ENCODE measurements at regions not wholly inside any gene's neighbourhood (a gene's known extent, or its start where the extent isn't known, plus 50 kb on each side); places are given as distances from the start of the nearest gene placed in this dataset.
"Not testable (repeated sequence)": the region's sequence is repeated elsewhere in the genome, so short reads cannot be mapped to it uniquely, and the experiment has no call there.

DNA sequence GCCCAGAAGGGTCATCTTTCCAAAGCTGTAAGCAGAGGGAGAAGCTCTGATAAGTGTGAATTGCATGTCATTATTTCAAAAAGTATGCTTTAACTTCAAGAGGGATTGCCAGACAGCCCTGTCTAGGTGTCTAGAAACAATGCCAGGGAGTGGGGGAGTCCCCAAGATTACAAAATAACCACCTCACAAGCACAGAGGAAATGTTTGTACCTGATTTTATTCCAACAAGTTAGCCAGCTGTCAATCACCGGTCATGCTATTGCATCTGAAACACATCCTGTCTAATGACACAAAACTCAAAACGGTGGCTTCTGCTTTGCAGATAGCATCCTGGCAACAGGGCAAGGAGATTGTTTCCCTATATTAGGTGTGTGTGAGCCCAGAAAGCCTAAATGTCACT is 154.2 kb upstream of the WWC1 start:
- Histone ChIP-seq H3K27ac (ENCODE audit: low read length) (no peak overlapping the region), H3K4me3 (ENCODE audit: low read length) (no peak overlapping the region), H3K9me3 (ENCODE audit: control insufficient read depth, insufficient read depth, low read length) (no peaks in the 10 kb centered on the region), H3K36me3 (ENCODE audit: control insufficient read depth, insufficient read depth, low read length) (no peaks in the 10 kb centered on the region), H3K27me3 (ENCODE audit: control insufficient read depth, insufficient read depth, low read length) (no peaks in the 10 kb centered on the region), H3K4me1 (ENCODE audit: control insufficient read depth, insufficient read depth, low read length) (no peaks in the 10 kb centered on the region)
- WGBS (ENCODE audit: insufficient coverage, insufficient read length), result no CpG with 5 or more reads among the region's 2 CpGs
- no peak for DNase-seq (ENCODE audit: low read depth, low spot score)

DNA sequence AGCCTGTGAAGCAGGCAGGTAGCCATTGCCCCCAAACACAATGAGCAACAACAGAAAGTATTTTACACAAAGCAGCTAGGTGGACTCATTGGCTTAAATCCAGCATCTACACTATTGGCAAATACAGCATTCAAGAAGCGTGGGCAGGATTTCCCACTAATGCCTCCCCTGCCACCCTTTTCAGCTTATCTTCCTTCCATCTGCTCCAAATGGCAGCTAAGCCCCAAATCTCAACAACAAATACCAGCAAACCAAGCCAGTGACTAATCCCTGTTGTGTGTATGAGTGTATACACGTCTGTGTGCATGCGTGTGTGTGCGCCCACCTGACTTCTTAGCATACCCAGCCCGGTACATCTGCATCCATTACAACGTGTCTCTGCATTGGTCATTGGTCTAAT is 151.2 kb upstream of the WWC1 start:
- H3K36me3 ChIP-seq (ENCODE audit: control insufficient read depth, insufficient read depth, low read length), result no peaks in the 10 kb centered on the region
- H3K27ac ChIP-seq (ENCODE audit: low read length), result no peak overlapping the region
- H3K4me3 ChIP-seq (ENCODE audit: low read length), result no peak overlapping the region
- no peaks in the 10 kb centered on the region for H3K9me3 ChIP-seq (ENCODE audit: control insufficient read depth, insufficient read depth, low read length)
- no CpG with 5 or more reads among the region's 6 CpGs for WGBS (ENCODE audit: insufficient coverage, insufficient read length)
- H3K27me3 ChIP-seq (ENCODE audit: control insufficient read depth, insufficient read depth, low read length), result no peaks in the 10 kb centered on the region
- no peak for DNase-seq (ENCODE audit: low read depth, low spot score)
- H3K4me1 ChIP-seq (ENCODE audit: control insufficient read depth, insufficient read depth, low read length), result no peaks in the 10 kb centered on the region

GRCh38 chr5:168142402-168142801 is 149.0 kb upstream of the WWC1 start:
- DNase-seq (ENCODE audit: low read depth, low spot score), result no peak
- Histone ChIP-seq H3K4me1 (ENCODE audit: control insufficient read depth, insufficient read depth, low read length) (no peaks in the 10 kb centered on the region), H3K4me3 (ENCODE audit: low read length) (no peak overlapping the region), H3K27ac (ENCODE audit: low read length) (no peak overlapping the region), H3K9me3 (ENCODE audit: control insufficient read depth, insufficient read depth, low read length) (no peaks in the 10 kb centered on the region), H3K36me3 (ENCODE audit: control insufficient read depth, insufficient read depth, low read length) (no peaks in the 10 kb centered on the region), H3K27me3 (ENCODE audit: control insufficient read depth, insufficient read depth, low read length) (no peaks in the 10 kb centered on the region)
- no CpG with 5 or more reads among the region's 2 CpGs for WGBS (ENCODE audit: insufficient coverage, insufficient read length)

GRCh38 chr5:168143521-168143920 is 147.9 kb upstream of the WWC1 start:
- not testable (repeated sequence) for H3K27me3 ChIP-seq (ENCODE audit: control insufficient read depth, insufficient read depth, low read length); H3K36me3 ChIP-seq (ENCODE audit: control insufficient read depth, insufficient read depth, low read length); H3K27ac ChIP-seq (ENCODE audit: low read length); DNase-seq (ENCODE audit: low read depth, low spot score); H3K4me1 ChIP-seq (ENCODE audit: control insufficient read depth, insufficient read depth, low read length); H3K9me3 ChIP-seq (ENCODE audit: control insufficient read depth, insufficient read depth, low read length); H3K4me3 ChIP-seq (ENCODE audit: low read length)
- WGBS (ENCODE audit: insufficient coverage, insufficient read length), result no CpG with 5 or more reads among the region's 7 CpGs

DNA sequence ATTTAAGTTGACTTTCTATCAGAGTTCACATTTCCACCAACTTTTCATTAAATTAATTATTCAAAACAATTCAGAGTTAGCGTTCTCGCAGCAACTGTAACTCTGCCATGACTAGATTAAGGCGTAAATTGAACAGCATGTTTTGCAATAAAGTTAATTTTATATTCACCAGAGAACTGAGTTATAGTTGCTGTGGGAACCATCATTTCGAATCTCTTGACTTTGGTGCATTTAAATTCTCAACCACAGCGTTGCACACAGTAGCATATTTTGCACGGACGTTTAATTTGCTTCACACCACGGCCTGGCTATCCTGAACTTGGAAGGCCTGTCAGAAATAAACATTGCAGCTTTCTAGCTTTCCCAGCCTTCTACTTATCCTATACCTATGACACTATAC is 144.3 kb upstream of the WWC1 start:
- Histone ChIP-seq H3K36me3 (ENCODE audit: control insufficient read depth, insufficient read depth, low read length) (no peaks in the 10 kb centered on the region), H3K4me3 (ENCODE audit: low read length) (no peak overlapping the region), H3K9me3 (ENCODE audit: control insufficient read depth, insufficient read depth, low read length) (no peaks in the 10 kb centered on the region), H3K4me1 (ENCODE audit: control insufficient read depth, insufficient read depth, low read length) (no peaks in the 10 kb centered on the region), H3K27ac (ENCODE audit: low read length) (no peak overlapping the region), H3K27me3 (ENCODE audit: control insufficient read depth, insufficient read depth, low read length) (no peaks in the 10 kb centered on the region)
- DNase-seq (ENCODE audit: low read depth, low spot score), result no peak
- WGBS (ENCODE audit: insufficient coverage, insufficient read length), result 100% methylated on average over 1 of the region's 8 CpGs

DNA sequence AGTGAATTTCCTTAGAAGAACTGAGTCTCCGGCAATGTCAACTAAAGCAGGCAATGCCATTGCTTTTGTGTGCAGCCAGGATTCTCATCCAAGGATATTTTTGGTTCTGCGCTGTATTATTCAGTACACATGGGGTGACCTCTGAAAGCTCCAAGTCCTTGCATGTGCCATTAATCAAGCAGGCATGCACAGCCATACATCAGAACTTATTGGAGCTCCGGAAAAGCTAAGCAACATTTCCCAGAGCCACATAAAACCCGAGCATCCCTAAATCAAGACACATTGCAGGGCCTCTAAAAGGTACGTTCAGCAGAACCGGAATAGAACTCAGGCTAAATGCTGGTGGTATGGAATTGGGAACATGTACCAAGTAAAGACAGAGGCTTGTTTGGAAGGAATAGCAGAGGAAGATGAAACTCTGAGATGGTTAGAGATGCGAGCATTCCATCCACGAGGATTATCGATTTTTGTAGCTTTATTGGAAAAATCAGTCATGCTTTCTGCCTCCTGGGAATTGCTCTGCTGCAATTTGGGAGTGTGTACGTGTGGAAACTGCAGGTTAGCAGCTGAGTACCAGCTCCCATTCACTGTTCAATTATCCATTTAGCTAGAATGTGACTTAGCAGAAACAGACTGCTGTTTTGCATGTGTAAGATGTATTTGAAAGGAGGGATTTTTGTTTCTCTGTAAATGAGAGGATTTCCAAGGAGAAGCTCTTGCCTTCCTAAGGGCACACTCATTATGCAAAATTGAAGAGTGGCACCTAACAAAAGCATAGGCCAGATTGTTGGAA is 143.7 kb upstream of the WWC1 start:
- Histone ChIP-seq H3K27ac (ENCODE audit: low read length) (no peak overlapping the region), H3K9me3 (ENCODE audit: control insufficient read depth, insufficient read depth, low read length) (no peaks in the 10 kb centered on the region), H3K36me3 (ENCODE audit: control insufficient read depth, insufficient read depth, low read length) (no peaks in the 10 kb centered on the region), H3K27me3 (ENCODE audit: control insufficient read depth, insufficient read depth, low read length) (no peaks in the 10 kb centered on the region), H3K4me1 (ENCODE audit: control insufficient read depth, insufficient read depth, low read length) (no peaks in the 10 kb centered on the region), H3K4me3 (ENCODE audit: low read length) (no peak overlapping the region)
- DNase-seq (ENCODE audit: low read depth, low spot score), result no peak
- no CpG with 5 or more reads among the region's 10 CpGs for WGBS (ENCODE audit: insufficient coverage, insufficient read length)

- Histone ChIP-seq H3K36me3 (ENCODE audit: control insufficient read depth, insufficient read depth, low read length) (no peaks in the 10 kb centered on the region), H3K27ac (ENCODE audit: low read length) (no peak overlapping the region), H3K4me3 (ENCODE audit: low read length) (no peak overlapping the region), H3K9me3 (ENCODE audit: control insufficient read depth, insufficient read depth, low read length) (no peaks in the 10 kb centered on the region), H3K4me1 (ENCODE audit: control insufficient read depth, insufficient read depth, low read length) (peaks cover 2% of the 10 kb centered on the region; the same call in 1 of the 2 replicates), H3K27me3 (ENCODE audit: control insufficient read depth, insufficient read depth, low read length) (no peaks in the 10 kb centered on the region)
- DNase-seq (ENCODE audit: low read depth, low spot score), result no peak
- WGBS (ENCODE audit: insufficient coverage, insufficient read length), result no CpG with 5 or more reads among the region's 6 CpGs
These were observed 140.4 kb upstream of the WWC1 start for GRCh38 chr5:168151041-168151440.

DNA sequence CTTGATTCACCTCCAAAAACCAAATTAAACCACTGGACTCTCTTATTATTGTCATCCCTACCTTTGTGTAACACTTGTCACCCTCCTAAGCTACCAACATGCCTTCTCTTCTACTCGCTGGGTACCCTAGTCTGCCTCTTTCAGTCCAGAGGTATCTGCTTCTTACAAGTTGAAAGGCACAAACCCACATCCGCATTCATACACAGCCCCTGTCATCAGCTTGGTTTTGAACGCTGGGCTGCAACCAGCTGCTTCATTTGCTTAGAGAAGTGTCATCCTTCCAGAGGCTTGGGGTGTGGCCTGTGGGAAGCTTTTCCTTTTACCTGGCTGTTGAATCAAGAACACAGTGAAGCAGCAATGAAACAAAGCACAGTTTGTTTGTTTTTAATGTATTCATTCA is 138.8 kb upstream of the WWC1 start:
- Histone ChIP-seq H3K4me3 (ENCODE audit: low read length) (no peak overlapping the region), H3K9me3 (ENCODE audit: control insufficient read depth, insufficient read depth, low read length) (no peaks in the 10 kb centered on the region), H3K27me3 (ENCODE audit: control insufficient read depth, insufficient read depth, low read length) (no peaks in the 10 kb centered on the region), H3K4me1 (ENCODE audit: control insufficient read depth, insufficient read depth, low read length) (peaks cover 2% of the 10 kb centered on the region; the same call in 1 of the 2 replicates), H3K36me3 (ENCODE audit: control insufficient read depth, insufficient read depth, low read length) (no peaks in the 10 kb centered on the region), H3K27ac (ENCODE audit: low read length) (no peak overlapping the region)
- no CpG with 5 or more reads among the region's 3 CpGs for WGBS (ENCODE audit: insufficient coverage, insufficient read length)
- DNase-seq (ENCODE audit: low read depth, low spot score), result no peak

DNA sequence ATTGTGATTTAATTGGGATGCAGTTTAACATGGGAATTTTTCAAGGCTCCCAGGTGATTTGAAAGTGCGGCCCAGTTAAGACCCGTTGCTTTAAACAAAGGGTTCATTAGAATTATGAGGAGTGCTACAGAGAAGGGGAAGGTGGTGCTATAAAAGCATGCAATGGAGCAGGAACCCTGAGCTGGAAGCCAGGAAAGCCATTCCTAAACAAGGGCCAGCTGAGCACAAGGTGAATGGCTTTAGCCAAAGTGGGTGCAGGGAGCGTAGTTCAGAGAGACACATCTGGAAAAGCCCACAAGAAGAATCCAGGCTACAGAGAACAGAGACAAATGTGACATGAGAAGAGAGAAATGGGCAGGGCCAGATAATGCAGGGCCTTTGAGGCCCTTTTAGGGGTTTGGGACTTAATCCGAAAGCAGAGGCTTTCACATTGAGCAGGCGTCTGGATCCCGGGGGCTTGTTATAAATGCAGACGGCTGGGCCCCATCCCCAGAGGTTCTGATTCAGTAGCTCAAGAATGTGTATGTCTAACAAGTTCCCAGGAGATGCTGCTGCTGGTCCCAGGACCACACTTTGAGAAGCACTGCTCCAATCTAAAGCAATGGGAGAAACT is 138.1 kb upstream of the WWC1 start:
- Histone ChIP-seq H3K36me3 (ENCODE audit: control insufficient read depth, insufficient read depth, low read length) (no peaks in the 10 kb centered on the region), H3K4me3 (ENCODE audit: low read length) (no peak overlapping the region), H3K4me1 (ENCODE audit: control insufficient read depth, insufficient read depth, low read length) (peaks cover 2% of the 10 kb centered on the region; the same call in 1 of the 2 replicates), H3K27ac (ENCODE audit: low read length) (no peak overlapping the region), H3K9me3 (ENCODE audit: control insufficient read depth, insufficient read depth, low read length) (no peaks in the 10 kb centered on the region), H3K27me3 (ENCODE audit: control insufficient read depth, insufficient read depth, low read length) (no peaks in the 10 kb centered on the region)
- DNase-seq (ENCODE audit: low read depth, low spot score), result no peak
- no CpG with 5 or more reads among the region's 7 CpGs for WGBS (ENCODE audit: insufficient coverage, insufficient read length)

DNA sequence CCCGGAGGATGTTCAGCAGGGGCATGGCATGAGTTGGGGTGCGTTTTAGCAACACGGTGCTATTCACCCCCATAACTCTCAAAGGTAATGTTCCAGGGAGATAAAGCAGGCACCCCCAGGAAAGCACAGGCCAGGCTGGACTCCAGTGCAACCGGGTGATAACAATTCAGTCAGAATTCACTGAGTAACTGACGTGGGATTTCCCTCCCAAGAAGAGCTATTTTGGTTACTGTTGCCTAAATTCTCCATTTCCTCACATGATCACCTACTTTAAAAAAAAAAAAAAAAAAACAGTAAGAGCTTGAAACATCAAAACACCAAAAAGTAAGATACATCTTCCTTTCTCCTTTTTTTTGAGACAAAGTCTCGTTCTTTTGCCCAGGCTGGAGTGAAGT is 137.6 kb upstream of the WWC1 start:
- H3K4me1 ChIP-seq (ENCODE audit: control insufficient read depth, insufficient read depth, low read length), result peaks cover 2% of the 10 kb centered on the region; the same call in 1 of the 2 replicates
- no peak for DNase-seq (ENCODE audit: low read depth, low spot score)
- no CpG with 5 or more reads among the region's 6 CpGs for WGBS (ENCODE audit: insufficient coverage, insufficient read length)
- no peak overlapping the region for H3K4me3 ChIP-seq (ENCODE audit: low read length)
- H3K9me3 ChIP-seq (ENCODE audit: control insufficient read depth, insufficient read depth, low read length), result no peaks in the 10 kb centered on the region
- H3K27me3 ChIP-seq (ENCODE audit: control insufficient read depth, insufficient read depth, low read length), result no peaks in the 10 kb centered on the region
- no peak overlapping the region for H3K27ac ChIP-seq (ENCODE audit: low read length)
- H3K36me3 ChIP-seq (ENCODE audit: control insufficient read depth, insufficient read depth, low read length), result no peaks in the 10 kb centered on the region

DNA sequence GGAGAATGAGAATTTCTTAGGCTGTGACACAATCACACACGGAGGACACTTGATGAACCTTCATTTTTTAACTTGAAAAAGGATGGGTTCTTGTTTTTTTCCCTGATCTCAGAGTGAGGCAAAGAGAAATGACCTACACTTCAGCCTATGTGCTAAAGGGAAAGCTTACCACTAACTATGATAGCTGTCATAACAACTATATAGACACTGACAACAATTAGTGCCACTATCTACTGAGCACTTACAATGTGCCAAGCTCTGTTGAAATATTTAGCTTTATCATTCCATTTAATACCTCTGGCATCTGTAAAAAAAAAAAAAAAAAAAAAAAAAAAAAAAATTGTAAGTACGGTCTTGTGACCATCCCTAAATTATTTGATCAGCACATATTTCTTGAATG is 135.9 kb upstream of the WWC1 start:
- DNase-seq (ENCODE audit: low read depth, low spot score), result no peak
- Histone ChIP-seq H3K36me3 (ENCODE audit: control insufficient read depth, insufficient read depth, low read length) (no peaks in the 10 kb centered on the region), H3K4me3 (ENCODE audit: low read length) (no peak overlapping the region), H3K9me3 (ENCODE audit: control insufficient read depth, insufficient read depth, low read length) (no peaks in the 10 kb centered on the region), H3K27ac (ENCODE audit: low read length) (no peak overlapping the region), H3K27me3 (ENCODE audit: control insufficient read depth, insufficient read depth, low read length) (no peaks in the 10 kb centered on the region), H3K4me1 (ENCODE audit: control insufficient read depth, insufficient read depth, low read length) (peaks cover 2% of the 10 kb centered on the region; the same call in 1 of the 2 replicates)
- no CpG with 5 or more reads among the region's 2 CpGs for WGBS (ENCODE audit: insufficient coverage, insufficient read length)
